K562 (cell line): ENCODE measurements at regions not wholly inside any gene's neighbourhood (a gene's known extent, or its start where the extent isn't known, plus 50 kb on each side); places are given as distances from the start of the nearest gene placed in this dataset.

Experiments used
- ATAC-seq: fragments of 200-7000 bp; cut with Tn5 transposase; 3 replicates; pipeline ENCODE4 v1.9.1; 2020; ENCODE audit warnings: moderate library complexity
- BruUV-seq: library from RNA; stranded (reverse); fragments of 400-500 nt; replicated peaks from 2 replicates; lab custom pipeline; 2021; lab: Mats Ljungman, UMichigan
- CTCF ChIA-PET: fragments of 300-600 bp; formaldehyde crosslinking; extraction: SDS; loops from one replicate; lab custom pipeline; 2021; ENCODE audit warnings: low intra/inter-chr PET ratio; lab: Yijun Ruan, JAX
- POLR2A ChIA-PET: fragments of 300-600, 350-650 bp; sonication (Branson Sonifier 250); formaldehyde crosslinking; extraction: SDS; loops from one replicate; lab custom pipeline; 2021; ENCODE audit warnings: antibody characterized with exemption, inconsistent platforms; lab: Yijun Ruan, JAX
- DNase-seq, 4 experiments: peaks; one replicate each; pipeline versions ENCODE4 v3.0.0 to v3.0.0-alpha.2; 2011 to 2018; ENCODE audit warnings: low spot score in 3 of 4, mixed read lengths in 3 of 4; ENCODE audit errors: extremely low read depth in 1 of 4
- FAIRE-seq: peaks from 2 replicates; lab custom pipeline; 2011; peaks lifted over from hg19 to GRCh38; lab: Jason Lieb, UNC
- H2AFZ ChIP-seq: 2 replicates; pipeline ENCODE4 v1.6.0; 2011; ENCODE audit warnings: low read depth, low read length, control low read depth, inconsistent platforms
- H3K27ac ChIP-seq: fragments of 200-600 bp; 3 replicates; pipeline ENCODE4 v1.8.0; 2011; ENCODE audit warnings: low read depth, mild to moderate bottlenecking, control low read depth, inconsistent platforms, low read length, moderate library complexity, mixed read lengths; ENCODE audit errors: extremely low read depth
- H3K27me3 ChIP-seq, 2 experiments: fragments of 300-600 bp in 1 of 2; 2 replicates in 1 of 2; 3 replicates in 1 of 2; pipeline versions ENCODE4 v1.6.0 to v1.8.0; 2011; ENCODE audit warnings: inconsistent platforms in 2 of 2, low read length in 2 of 2, mild to moderate bottlenecking in 1 of 2, mixed read lengths in 1 of 2, moderate library complexity in 1 of 2; ENCODE audit not compliant: control insufficient read depth in 2 of 2, insufficient read depth in 2 of 2
- H3K36me3 ChIP-seq: fragments of 300-600 bp; 3 replicates; pipeline ENCODE4 v1.8.0; 2011; ENCODE audit warnings: mild to moderate bottlenecking, low read length, inconsistent platforms; ENCODE audit not compliant: control insufficient read depth, insufficient read depth
- H3K4me1 ChIP-seq, 2 experiments: fragments of 200-600 bp in 1 of 2; replicated peaks in 1 of 2; 2 replicates in 1 of 2; 3 replicates in 1 of 2; pipeline versions ENCODE4 v1.5.1 to v1.8.0; 2011; ENCODE audit warnings: inconsistent platforms in 2 of 2, low read length in 2 of 2, mild to moderate bottlenecking in 1 of 2, mixed read lengths in 1 of 2, moderate library complexity in 1 of 2; ENCODE audit not compliant: control insufficient read depth in 2 of 2, insufficient read depth in 2 of 2
- H3K4me2 ChIP-seq: 2 replicates; pipeline ENCODE4 v1.6.1; 2011; ENCODE audit warnings: low read length, control low read depth, inconsistent platforms, mixed read lengths; ENCODE audit not compliant: insufficient read depth
- H3K4me3 ChIP-seq: fragments of 200-600 bp; sonication (generic), shearing (Covaris generic); 2 replicates; pipeline ENCODE4 v1.5.1; 2016; ENCODE audit warnings: control low read depth, inconsistent platforms
- H3K79me2 ChIP-seq: fragments of 200-600 bp; 3 replicates; pipeline ENCODE4 v1.8.0; 2011; ENCODE audit warnings: low read length, inconsistent platforms; ENCODE audit not compliant: control insufficient read depth, insufficient read depth
- H3K9ac ChIP-seq, 2 experiments: 2 replicates each; pipeline versions ENCODE4 v1.6.0 to v1.6.1; 2011; ENCODE audit warnings: low read depth in 2 of 2, low read length in 2 of 2, control low read depth in 1 of 2, inconsistent platforms in 1 of 2, mild to moderate bottlenecking in 1 of 2, mixed read lengths in 1 of 2; ENCODE audit not compliant: insufficient read depth in 1 of 2
- H3K9me1 ChIP-seq: one replicate; pipeline ENCODE4 v1.6.0; 2011; ENCODE audit warnings: inconsistent platforms, mild to moderate bottlenecking, low read length, moderate library complexity; ENCODE audit not compliant: control insufficient read depth, insufficient read depth
- H3K9me3 ChIP-seq: replicated peaks from 2 replicates; pipeline ENCODE4 v1.5.1; 2011; ENCODE audit warnings: low read depth, low read length, inconsistent platforms; ENCODE audit not compliant: control insufficient read depth, insufficient read depth
- H4K20me1 ChIP-seq: replicated peaks from 2 replicates; pipeline ENCODE4 v1.6.1; 2011; ENCODE audit warnings: low read length, inconsistent platforms, mixed read lengths; ENCODE audit not compliant: control insufficient read depth, insufficient read depth
- FIP1L1 ChIP-seq: fragments of 200-400 bp; formaldehyde crosslinking; IDR thresholded peaks from 2 replicates; pipeline ENCODE4 v1.6.1; 2018; ENCODE audit warnings: mild to moderate bottlenecking, low read depth, low read length; ENCODE audit not compliant: poor library complexity, severe bottlenecking
- FOXK1 ChIP-seq: sonication (generic); formaldehyde crosslinking; IDR thresholded peaks from 2 replicates; pipeline ENCODE4 v1.8.0; 2022; ENCODE audit warnings: missing genetic modification reagents, mild to moderate bottlenecking, borderline replicate concordance
- HCFC1 ChIP-seq: IDR thresholded peaks from 2 replicates; pipeline ENCODE4 v1.6.1; 2012; ENCODE audit warnings: low read depth, low read length, improper control_type of control experiment
- RAD21 ChIP-seq, 2 experiments: fragments of 250-450 bp in 1 of 2; fragments of 450-650 bp in 1 of 2; sonication (Bioruptor Pico) in 1 of 2; formaldehyde crosslinking in 1 of 2; IDR thresholded peaks in 1 of 2; conservative IDR thresholded peaks in 1 of 2; 2 replicates each; pipeline versions ENCODE4 v1.4.0 to v1.8.0; 2020 to 2022; ENCODE audit warnings: mild to moderate bottlenecking in 2 of 2, moderate library complexity in 1 of 2
- RBFOX2 ChIP-seq: fragments of 200-400 bp; formaldehyde crosslinking; IDR thresholded peaks from 2 replicates; pipeline ENCODE4 v1.6.1; 2017; ENCODE audit warnings: low read depth, mild to moderate bottlenecking, low read length, moderate library complexity
- RFX7 ChIP-seq: fragments of 250-450 bp; sonication (Bioruptor Pico); IDR thresholded peaks from 2 replicates; pipeline ENCODE4 v1.5.1; 2021; ENCODE audit warnings: mild to moderate bottlenecking
- XRCC4 ChIP-seq: IDR thresholded peaks from one replicate; pipeline ENCODE4 v1.6.1; 2011; ENCODE audit not compliant: insufficient read depth, insufficient read length; ENCODE audit errors: extremely low read depth
- ZNF274 ChIP-seq: IDR thresholded peaks from 2 replicates; pipeline ENCODE4 v1.6.1; 2011; ENCODE audit warnings: low read depth, mild to moderate bottlenecking, low read length, moderate library complexity, borderline replicate concordance
- ZNF785 ChIP-seq: fragments of 250-450 bp; sonication (Bioruptor Pico); IDR thresholded peaks from 2 replicates; pipeline ENCODE4 v1.4.0; 2020; ENCODE audit warnings: mild to moderate bottlenecking
- ZZZ3 ChIP-seq: fragments of 450-650 bp; IDR thresholded peaks from 2 replicates; pipeline ENCODE4 v1.6.1; 2016; ENCODE audit warnings: antibody characterized with exemption, mild to moderate bottlenecking, moderate library complexity
- WGBS: fragments of 100-300 bp; shearing (Covaris generic); methylation state at CpG from one replicate; pipeline ENCODE4 v1.1.6; 2016; ENCODE audit warnings: low coverage, mixed read lengths; ENCODE audit not compliant: insufficient coverage; ENCODE audit errors: missing lambda C conversion rate; 5-methylcytosine and 5-hydroxymethylcytosine counted together
- in situ Hi-C: fragments of 300-500 bp; cut with MboI; formaldehyde crosslinking; loops from 4 replicates; pipeline ENCODE4 v1.15.0; 2018; ENCODE audit warnings: inconsistent platforms, mixed read lengths
- intact Hi-C: fragments of 100-400 bp; cut with micrococcal nuclease; formaldehyde crosslinking; loops from 2 replicates; pipeline ENCODE4 v1.14.2; 2022
- TF ChIP-seq, protein P1 (sequence below): fragments of 150-350 bp; IDR thresholded peaks from 2 replicates; pipeline ENCODE4 v1.6.1; 2014; ENCODE audit warnings: low read depth, mild to moderate bottlenecking, low read length, borderline replicate concordance
- TF ChIP-seq, protein P2 (sequence below): fragments of 450-650 bp; formaldehyde crosslinking; IDR thresholded peaks from 2 replicates; pipeline ENCODE4 v1.4.0; 2020; ENCODE audit warnings: mild to moderate bottlenecking, moderate library complexity
- TF ChIP-seq, protein P3 (sequence below): fragments of 450-650 bp; formaldehyde crosslinking; IDR thresholded peaks from 2 replicates; pipeline ENCODE4 v1.4.0; 2020; ENCODE audit warnings: mild to moderate bottlenecking, moderate library complexity

DNA sequence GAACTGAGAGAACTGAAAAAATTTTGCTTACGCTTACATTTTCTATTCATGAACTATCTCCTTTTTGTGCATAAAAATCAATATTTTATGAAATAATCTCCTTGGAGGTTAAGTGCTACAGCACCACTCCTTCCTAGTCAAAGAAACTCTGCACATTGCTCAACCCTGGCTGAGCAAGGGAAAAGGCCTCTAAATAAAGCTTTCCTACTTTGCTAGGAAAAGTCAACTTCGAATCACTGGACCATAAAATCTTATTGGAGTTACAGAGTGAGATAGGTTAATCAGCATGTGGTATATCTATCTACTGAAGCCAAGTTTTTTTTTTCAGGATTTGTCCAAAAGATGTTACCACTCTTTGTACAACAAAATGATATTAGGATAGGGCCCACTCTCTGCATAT, 57.5 kb upstream of the HMGB1 start:
- POLR2A ChIA-PET, result no interaction called here
- Histone ChIP-seq H3K27me3 (peaks cover 4 to 15% of the 10 kb centered on the region in 2 experiments; a peak in 4 of 5 replicates), H3K79me2 (no peaks in the 10 kb centered on the region), H3K9ac (no peak overlapping the region), H3K9me3 (no peaks in the 10 kb centered on the region), H3K27ac (no peak overlapping the region), H2AFZ (no peak overlapping the region), H4K20me1 (no peaks in the 10 kb centered on the region), H3K9me1 (no peaks in the 10 kb centered on the region), H3K4me2 (no peak overlapping the region), H3K4me1 (no peaks in the 10 kb centered on the region; a peak in 1 of 5 replicates), H3K36me3 (no peaks in the 10 kb centered on the region), H3K4me3 (no peak overlapping the region)
- FAIRE-seq, result no peak
- intact Hi-C loops (no loop called here), in situ Hi-C loops (no loop called here)
- WGBS, result 40% methylated on average over 2 of the region's 2 CpGs
- DNase-seq, result no peak
- no TSS peak for BruUV-seq
- CTCF ChIA-PET, result no interaction called here
- ATAC-seq, result no peak
- no peak for TF ChIP-seq RBFOX2
- no peak for TF ChIP-seq RFX7 (CRISPR knock-in tag)
- TF ChIP-seq, protein P1, sequence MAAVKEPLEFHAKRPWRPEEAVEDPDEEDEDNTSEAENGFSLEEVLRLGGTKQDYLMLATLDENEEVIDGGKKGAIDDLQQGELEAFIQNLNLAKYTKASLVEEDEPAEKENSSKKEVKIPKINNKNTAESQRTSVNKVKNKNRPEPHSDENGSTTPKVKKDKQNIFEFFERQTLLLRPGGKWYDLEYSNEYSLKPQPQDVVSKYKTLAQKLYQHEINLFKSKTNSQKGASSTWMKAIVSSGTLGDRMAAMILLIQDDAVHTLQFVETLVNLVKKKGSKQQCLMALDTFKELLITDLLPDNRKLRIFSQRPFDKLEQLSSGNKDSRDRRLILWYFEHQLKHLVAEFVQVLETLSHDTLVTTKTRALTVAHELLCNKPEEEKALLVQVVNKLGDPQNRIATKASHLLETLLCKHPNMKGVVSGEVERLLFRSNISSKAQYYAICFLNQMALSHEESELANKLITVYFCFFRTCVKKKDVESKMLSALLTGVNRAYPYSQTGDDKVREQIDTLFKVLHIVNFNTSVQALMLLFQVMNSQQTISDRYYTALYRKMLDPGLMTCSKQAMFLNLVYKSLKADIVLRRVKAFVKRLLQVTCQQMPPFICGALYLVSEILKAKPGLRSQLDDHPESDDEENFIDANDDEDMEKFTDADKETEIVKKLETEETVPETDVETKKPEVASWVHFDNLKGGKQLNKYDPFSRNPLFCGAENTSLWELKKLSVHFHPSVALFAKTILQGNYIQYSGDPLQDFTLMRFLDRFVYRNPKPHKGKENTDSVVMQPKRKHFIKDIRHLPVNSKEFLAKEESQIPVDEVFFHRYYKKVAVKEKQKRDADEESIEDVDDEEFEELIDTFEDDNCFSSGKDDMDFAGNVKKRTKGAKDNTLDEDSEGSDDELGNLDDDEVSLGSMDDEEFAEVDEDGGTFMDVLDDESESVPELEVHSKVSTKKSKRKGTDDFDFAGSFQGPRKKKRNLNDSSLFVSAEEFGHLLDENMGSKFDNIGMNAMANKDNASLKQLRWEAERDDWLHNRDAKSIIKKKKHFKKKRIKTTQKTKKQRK, result no peak
- no peak for TF ChIP-seq ZZZ3
- no peak for TF ChIP-seq FIP1L1
- TF ChIP-seq ZNF274, result no peak
- no peak for TF ChIP-seq ZNF785 (CRISPR knock-in tag)
- no peak for TF ChIP-seq RAD21 (CRISPR knock-in tag; conservative IDR thresholded peaks at IDR 0.05 in 1 of 2, IDR thresholded peaks at IDR 0.05 in 1 of 2)
- TF ChIP-seq, protein P2, sequence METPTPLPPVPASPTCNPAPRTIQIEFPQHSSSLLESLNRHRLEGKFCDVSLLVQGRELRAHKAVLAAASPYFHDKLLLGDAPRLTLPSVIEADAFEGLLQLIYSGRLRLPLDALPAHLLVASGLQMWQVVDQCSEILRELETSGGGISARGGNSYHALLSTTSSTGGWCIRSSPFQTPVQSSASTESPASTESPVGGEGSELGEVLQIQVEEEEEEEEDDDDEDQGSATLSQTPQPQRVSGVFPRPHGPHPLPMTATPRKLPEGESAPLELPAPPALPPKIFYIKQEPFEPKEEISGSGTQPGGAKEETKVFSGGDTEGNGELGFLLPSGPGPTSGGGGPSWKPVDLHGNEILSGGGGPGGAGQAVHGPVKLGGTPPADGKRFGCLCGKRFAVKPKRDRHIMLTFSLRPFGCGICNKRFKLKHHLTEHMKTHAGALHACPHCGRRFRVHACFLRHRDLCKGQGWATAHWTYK (CRISPR knock-in tag), result no peak
- TF ChIP-seq XRCC4, result no peak
- no peak for TF ChIP-seq FOXK1 (CRISPR knock-in tag)
- TF ChIP-seq, protein P3, sequence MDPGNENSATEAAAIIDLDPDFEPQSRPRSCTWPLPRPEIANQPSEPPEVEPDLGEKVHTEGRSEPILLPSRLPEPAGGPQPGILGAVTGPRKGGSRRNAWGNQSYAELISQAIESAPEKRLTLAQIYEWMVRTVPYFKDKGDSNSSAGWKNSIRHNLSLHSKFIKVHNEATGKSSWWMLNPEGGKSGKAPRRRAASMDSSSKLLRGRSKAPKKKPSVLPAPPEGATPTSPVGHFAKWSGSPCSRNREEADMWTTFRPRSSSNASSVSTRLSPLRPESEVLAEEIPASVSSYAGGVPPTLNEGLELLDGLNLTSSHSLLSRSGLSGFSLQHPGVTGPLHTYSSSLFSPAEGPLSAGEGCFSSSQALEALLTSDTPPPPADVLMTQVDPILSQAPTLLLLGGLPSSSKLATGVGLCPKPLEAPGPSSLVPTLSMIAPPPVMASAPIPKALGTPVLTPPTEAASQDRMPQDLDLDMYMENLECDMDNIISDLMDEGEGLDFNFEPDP (CRISPR knock-in tag), result no peak
- no peak for TF ChIP-seq HCFC1
